ENCODE measurements at regions not wholly inside any gene's neighbourhood (a gene's known extent, or its start where the extent isn't known, plus 50 kb on each side); places are given as distances from the start of the nearest gene placed in this dataset.

DNA sequence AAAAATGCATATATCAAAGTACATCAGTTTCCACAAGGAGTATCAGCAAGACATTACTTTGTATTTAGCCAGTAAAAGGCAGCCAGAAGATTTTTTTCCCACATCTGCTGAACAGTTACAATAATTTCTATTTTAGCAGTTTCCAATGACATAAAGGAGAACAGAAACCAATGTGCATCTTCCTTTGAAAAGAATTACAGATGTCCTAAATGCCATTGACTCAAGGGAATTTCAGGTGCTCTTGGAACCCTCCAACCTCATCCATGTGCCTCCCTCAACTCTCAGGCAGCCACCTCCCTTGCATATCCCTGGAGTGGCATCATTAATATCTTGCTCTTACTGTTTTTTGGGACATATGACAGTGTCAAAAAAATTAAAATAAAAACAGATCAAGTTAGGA lies 62.2 kb upstream of the ST8SIA1 start:
- DNase-seq: no peak

DNA sequence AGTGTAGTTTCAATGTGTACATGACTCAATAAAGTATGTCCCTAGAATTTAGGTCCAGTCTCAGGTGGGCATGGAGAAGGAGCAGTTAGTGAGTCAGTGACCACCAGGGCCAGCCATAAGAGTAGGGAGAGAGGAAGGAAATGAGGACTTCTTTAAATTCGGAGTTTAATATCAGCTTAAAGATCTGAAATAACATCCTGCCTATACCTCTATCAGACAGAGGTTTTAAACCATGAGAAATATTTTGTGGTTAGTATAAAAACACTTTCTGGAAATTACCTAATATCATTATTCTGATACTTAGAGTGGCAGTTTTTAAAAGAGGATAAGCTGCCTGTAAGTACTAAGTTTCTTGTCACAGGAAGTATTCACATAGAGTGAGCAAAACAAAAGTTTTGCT lies 61.7 kb upstream of the ST8SIA1 start:
- DNase-seq: peak; percentile 46

GRCh38 chr12:22395666-22396065 lies 61.2 kb upstream of the ST8SIA1 start:
- DNase-seq: no peak
